ENCODE measurements at regions not wholly inside any gene's neighbourhood (a gene's known extent, or its start where the extent isn't known, plus 50 kb on each side); places are given as distances from the start of the nearest gene placed in this dataset.

DNA sequence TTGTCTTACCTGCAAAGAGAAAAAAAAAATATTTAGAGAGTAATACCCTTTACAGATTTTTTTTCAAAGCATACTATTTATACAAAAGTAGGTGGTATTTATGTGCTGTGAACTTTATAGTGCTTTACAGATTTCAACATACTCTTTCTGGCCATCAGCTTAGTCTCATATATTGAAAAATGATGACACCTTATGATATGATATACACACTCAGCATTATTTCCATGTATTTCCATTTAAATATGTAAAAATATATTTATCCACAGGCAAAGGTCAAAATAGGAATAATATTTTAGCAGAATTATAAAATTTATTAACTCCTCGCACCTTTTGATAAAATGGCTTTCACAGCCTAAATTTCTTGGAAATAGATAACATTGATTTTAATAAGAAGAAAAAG lies 815.8 kb upstream of the EPHA5 start:
- TF ChIP-seq BHLHE40 (IDR thresholded peaks at IDR 0.05; ENCODE audit: borderline replicate concordance) = no peak
- no peak for TF ChIP-seq SUZ12 (IDR thresholded peaks at IDR 0.05)
- TF ChIP-seq ARNT (IDR thresholded peaks at IDR 0.05) = no peak
- no peak for TF ChIP-seq FOXM1 (IDR thresholded peaks at IDR 0.05; ENCODE audit: borderline replicate concordance)
- TF ChIP-seq ZNF384 (IDR thresholded peaks at IDR 0.05) = no peak
- TF ChIP-seq, protein P1, sequence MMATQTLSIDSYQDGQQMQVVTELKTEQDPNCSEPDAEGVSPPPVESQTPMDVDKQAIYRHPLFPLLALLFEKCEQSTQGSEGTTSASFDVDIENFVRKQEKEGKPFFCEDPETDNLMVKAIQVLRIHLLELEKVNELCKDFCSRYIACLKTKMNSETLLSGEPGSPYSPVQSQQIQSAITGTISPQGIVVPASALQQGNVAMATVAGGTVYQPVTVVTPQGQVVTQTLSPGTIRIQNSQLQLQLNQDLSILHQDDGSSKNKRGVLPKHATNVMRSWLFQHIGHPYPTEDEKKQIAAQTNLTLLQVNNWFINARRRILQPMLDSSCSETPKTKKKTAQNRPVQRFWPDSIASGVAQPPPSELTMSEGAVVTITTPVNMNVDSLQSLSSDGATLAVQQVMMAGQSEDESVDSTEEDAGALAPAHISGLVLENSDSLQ (IDR thresholded peaks at IDR 0.05) = no peak
- no peak for TF ChIP-seq NFRKB (IDR thresholded peaks at IDR 0.05)
- TF ChIP-seq CTBP1 (IDR thresholded peaks at IDR 0.05; ENCODE audit: borderline replicate concordance) = no peak
- no peak for TF ChIP-seq HDGF (IDR thresholded peaks at IDR 0.05; ENCODE audit: borderline replicate concordance)
- TF ChIP-seq FOXA1 (IDR thresholded peaks at IDR 0.05) = no peak
- TF ChIP-seq L3MBTL2 (conservative IDR thresholded peaks at IDR 0.05) = no peak
